CD4-positive, alpha-beta T cell treated with Interleukin-10 for 1 hour (primary cell): ENCODE measurements at regions not wholly inside any gene's neighbourhood (a gene's known extent, or its start where the extent isn't known, plus 50 kb on each side); places are given as distances from the start of the nearest gene placed in this dataset.
A peak's percentile ranks its signal among the peaks of the same experiment; 100 is the strongest.
"Not testable (repeated sequence)": the region's sequence is repeated elsewhere in the genome, so short reads cannot be mapped to it uniquely, and the experiment has no call there.

Experiments used
- DNase-seq: peaks from one replicate; pipeline ENCODE4 v3.0.0-alpha.2; 2020

DNA sequence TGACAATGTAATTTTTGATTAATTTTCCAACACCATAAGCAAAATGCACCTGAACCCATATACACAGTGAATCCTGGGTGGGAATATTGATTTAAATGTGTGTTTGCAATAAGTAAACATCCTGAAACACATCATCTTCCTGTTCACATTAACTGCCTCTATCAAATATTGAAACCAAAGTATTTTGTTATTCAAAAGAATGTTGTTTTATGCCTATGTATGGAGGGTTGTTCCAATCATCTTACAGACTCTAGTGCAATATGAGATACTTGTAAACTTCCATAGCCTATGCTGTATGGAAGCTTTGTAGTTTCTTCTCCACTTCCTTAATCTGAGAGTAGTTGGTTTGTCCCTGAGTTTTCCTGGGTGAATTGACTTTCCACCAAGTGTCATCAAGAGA, 105.4 kb upstream of the SLC7A11 start:
- no peak for DNase-seq

- no peak for DNase-seq
Observed at GRCh38 chr4:138344851-138345250, 102.7 kb upstream of the SLC7A11 start.

GRCh38 chr4:138344054-138344453, 101.9 kb upstream of the SLC7A11 start:
- no peak for DNase-seq

DNA sequence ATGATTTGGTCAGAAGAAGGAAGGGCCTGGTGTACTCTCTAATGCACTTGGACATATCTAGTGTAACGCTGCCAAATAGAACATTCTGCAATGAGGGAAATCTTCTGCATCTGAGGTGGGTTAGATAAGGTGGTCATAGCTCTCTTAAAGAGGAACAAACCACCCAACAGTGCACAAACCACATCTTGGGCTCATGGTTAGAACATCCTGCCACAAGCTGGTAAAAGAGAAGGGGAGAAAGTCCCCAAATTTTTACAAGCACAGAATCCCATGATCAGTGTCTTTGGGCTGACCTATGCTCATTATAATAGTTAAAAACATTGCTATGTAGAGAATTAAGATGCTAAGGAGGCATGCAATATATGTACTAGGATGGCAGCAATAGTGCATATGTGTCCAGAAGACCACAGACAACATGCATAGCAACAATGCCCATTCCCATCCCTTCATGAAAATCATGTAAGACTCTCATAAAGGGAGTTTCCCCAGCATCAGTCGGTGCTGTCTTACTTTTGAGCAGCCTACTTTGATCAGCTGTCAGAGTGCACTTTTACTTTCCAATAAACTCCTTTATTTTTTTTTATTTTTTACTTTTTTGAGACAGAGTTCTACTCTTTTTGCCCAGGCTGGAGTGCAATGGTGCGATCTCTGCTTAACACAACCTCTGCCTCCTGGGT, 99.7 kb upstream of the SLC7A11 start:
- DNase-seq = no peak

DNA sequence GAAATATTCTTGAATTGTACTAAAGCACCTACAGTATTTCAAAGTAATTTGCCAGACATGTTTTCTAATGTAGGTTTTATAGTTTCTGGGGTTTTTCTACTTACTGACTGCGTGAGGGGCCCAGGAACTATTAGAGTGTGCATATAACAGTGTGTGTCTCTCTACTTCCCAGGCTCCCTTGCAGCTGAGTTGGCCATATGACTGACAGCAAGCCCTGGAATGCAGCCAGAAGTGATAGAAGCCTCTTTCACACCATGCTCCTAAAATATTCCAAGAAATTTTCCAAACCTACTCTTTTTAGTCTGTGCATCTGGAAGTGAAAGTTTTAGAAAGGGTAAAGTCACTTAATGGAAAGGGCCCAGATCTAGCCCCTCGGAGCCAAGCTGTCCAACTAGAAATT, 96.7 kb upstream of the SLC7A11 start:
- DNase-seq = no peak

DNA sequence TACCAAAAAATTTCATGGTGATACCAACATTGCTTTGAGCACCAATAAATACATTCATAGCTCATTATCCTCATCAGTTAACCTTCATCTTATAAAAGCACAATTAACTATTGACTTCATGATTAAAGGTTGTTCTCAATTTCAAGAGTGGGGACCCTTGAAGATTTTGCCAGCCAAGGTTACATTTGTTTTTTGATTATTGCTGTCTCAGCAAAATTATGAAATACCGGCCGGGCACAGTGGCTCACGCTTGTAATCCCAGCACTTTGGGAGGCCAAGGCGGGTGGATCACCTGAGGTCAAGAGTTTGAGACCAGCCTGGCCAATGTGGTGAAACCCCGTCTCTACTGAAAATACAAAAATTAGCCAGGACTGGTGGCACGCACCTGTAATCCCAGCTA, 96.1 kb upstream of the SLC7A11 start:
- not testable (repeated sequence) for DNase-seq

GRCh38 chr4:138334346-138335016, 92.3 kb upstream of the SLC7A11 start:
- DNase-seq = no peak

GRCh38 chr4:138332415-138332814, 90.3 kb upstream of the SLC7A11 start:
- not testable (repeated sequence) for DNase-seq

DNA sequence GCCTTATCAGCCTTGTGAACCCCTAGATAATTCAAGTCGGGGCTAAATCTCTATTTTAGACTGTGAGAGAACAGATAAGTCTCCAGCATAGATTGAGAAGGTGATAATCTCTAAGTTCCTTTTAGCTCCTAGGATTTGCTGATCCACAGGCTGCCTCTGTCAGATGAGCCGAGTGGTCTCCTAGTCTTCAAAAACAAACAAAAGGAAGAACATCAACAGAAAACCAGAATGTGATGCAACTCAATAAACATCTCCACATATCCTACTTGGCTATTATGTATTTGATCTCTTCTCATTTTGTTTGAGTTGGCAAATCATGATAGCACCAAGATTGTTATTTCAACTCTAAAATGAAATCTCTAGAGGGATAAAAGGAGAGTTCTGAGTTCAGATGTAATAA, 88.4 kb upstream of the SLC7A11 start:
- no peak for DNase-seq

DNA sequence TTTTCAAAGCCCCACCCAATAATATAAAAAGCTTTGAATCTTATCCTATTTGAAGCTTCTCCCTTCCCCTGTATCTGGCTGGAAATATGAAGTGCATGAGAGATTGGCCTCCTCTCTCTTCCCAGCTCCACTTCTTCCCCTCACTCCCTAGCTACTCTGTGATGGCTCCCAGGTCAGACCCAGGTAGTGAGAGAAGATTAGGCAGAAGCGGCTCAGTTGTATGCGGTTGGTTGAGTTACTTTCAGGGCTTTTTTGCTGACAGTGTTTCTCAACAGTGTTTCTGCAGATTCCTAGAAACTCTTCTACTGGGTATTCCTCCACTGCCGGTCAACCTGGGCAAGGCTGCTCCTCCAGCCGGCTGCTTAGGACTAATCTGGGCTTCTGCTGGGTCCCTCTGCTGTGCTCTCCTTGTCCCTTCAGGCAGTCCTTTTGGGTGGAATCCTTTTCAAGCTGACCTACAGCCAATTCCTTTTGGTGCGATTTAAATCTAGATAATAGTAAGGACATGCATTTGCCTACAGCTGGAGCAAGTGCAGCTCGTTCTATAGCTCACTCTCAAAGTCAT, 87.4 kb upstream of the SLC7A11 start:
- no peak for DNase-seq

- DNase-seq = no peak
Observed at GRCh38 chr4:138327338-138327737, 85.2 kb upstream of the SLC7A11 start.

GRCh38 chr4:138320831-138321230, 78.7 kb upstream of the SLC7A11 start:
- no peak for DNase-seq

DNA sequence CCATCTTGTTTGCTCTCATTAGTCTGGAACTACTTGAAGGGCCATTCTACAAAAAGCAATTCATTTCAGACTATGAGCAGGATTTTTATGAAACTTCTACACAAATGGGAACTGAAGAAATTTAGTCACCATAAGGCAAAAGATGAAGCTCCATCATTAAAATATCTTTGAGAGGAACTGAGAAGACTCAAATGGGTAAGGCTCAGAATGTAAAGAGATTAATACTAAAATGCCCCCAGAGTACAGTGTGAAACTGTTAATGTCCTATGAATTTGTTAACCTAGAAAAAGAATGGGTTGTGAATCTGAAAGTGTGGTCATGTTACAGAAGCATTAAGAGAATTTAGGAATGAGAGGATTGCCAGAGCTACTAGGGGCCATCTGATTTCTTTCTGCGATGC, 77.9 kb upstream of the SLC7A11 start:
- no peak for DNase-seq

- DNase-seq = no peak
Observed at GRCh38 chr4:138317175-138317748, 75.1 kb upstream of the SLC7A11 start.

DNA sequence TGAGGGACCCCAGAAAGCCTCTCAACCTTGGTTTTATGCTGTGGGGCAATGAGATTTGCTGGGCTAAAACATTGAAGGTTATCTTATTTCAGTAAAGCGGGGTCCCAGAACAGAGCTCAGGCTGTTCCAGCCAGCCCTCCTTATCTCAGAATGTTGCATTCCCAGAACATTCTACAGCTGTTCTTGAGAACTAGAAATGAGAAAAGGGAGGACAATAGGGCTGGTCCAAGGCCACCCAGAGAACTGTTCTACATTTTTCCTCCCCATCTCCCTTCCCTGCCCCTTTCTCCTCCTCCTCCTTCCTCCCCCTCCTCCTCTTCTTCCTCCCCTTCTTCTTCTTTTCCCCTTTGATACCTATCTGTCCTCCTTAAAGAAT, 70.4 kb upstream of the SLC7A11 start:
- DNase-seq = no peak

GRCh38 chr4:138311771-138312535, 69.8 kb upstream of the SLC7A11 start:
- no peak for DNase-seq

GRCh38 chr4:138310991-138311390, 68.8 kb upstream of the SLC7A11 start:
- no peak for DNase-seq

DNA sequence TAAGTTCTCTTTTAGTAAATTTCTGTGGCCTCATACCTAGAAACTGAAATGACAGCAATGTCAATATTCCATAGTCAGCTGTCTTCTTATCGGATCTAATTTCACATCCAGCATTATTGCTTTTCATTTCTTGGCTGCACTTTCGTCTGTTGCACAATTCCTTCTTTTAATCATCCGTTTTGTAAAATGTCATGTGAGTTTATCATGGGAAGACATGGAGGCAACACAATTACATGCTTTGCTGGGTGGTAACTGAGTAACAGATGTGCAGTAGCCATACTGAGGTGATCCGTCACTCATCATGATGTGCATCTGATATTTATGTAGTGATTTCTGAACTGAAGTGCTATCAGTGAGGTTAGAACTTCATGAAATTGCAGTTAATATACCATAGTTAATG, 68.3 kb upstream of the SLC7A11 start:
- DNase-seq = no peak

DNA sequence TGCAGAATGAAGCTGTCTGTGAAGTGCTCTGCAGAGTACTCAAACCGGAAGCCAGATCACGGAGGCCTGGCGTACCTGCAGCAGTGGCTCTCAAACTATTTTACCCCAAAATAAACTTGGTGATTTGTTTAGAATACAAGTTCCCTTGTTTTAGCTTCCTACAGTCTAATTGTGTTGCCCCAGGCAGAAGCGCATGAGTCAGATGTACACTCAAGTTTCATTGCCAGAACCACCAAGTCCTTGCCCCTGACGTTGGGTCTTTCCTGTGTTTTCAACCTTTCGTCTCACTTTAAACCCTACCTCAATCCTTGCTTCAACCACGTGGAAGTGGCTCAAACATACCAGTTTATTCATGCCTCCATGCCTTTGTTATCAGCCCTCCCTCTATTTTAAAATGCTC, 66.2 kb upstream of the SLC7A11 start:
- no peak for DNase-seq

GRCh38 chr4:138307319-138307718, 65.2 kb upstream of the SLC7A11 start:
- DNase-seq = peak; percentile 2

DNA sequence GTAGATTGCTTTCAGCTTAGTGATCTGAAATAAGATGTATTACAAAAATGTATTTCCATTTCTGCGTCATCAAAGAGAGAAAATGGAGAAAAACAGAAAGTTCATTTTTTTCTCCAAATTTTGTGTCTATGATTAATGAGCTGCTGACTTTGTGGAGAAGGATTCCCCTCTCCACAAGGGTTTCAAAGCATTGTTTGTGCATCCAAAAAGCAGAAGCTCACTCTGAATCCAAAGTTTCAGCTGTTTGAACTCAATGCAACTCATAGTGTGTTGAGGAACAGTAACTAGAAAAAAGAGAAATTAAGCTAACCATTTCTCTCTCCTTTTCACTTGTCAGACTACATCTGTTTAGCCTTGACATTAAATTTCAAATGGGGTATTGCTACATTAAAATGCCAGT, 62.9 kb upstream of the SLC7A11 start:
- DNase-seq = no peak

GRCh38 chr4:138301536-138301935, 59.4 kb upstream of the SLC7A11 start:
- DNase-seq = no peak

GRCh38 chr4:138300616-138301015, 58.5 kb upstream of the SLC7A11 start:
- no peak for DNase-seq

DNA sequence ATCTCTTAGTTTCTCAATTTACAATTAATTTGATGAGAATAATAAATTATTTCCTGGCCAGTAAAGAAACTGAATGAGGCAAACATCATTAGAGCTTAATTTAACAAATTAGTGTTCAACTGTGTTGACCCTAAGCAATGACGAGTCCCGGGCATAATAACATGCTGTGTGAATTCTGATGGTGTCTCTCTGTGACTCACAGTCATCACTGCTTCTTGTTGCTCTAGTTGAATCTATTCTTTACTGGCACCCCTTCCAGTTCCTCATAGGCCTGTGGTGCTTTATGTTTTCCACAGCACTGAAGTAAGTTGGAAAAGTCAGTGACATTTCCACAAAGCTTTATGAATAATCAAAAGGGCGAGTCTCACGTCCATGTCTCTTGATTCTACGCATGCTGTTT, 57.7 kb upstream of the SLC7A11 start:
- DNase-seq = no peak
